HepG2 (cell line): ENCODE measurements at regions not wholly inside any gene's neighbourhood (a gene's known extent, or its start where the extent isn't known, plus 50 kb on each side); places are given as distances from the start of the nearest gene placed in this dataset.

Experiments
- ATAC-seq: fragments of 200-7000 bp; cut with Tn5 transposase; 3 replicates; pipeline ENCODE4 v1.9.1; 2020; ENCODE audit warnings: mild to moderate bottlenecking, moderate library complexity
- BruUV-seq: library from RNA; stranded (reverse); fragments of 400-500 nt; replicated peaks from 2 replicates; lab custom pipeline; 2021; lab: Mats Ljungman, UMichigan
- CTCF ChIA-PET: fragments of 300-600 bp; formaldehyde crosslinking; extraction: SDS; loops from one replicate; lab custom pipeline; 2021; ENCODE audit warnings: low total read pairs, inconsistent platforms, low intra/inter-chr PET ratio; lab: Yijun Ruan, JAX
- POLR2A ChIA-PET: fragments of 350-600 bp; sonication (Branson Sonifier 250); formaldehyde crosslinking; loops from one replicate; lab custom pipeline; 2020; ENCODE audit warnings: antibody characterized with exemption, inconsistent platforms; lab: Yijun Ruan, JAX
- DNase-seq: peaks from one replicate; pipeline ENCODE4 v3.0.0-alpha.2; 2015; ENCODE audit warnings: low spot score
- FAIRE-seq: peaks from 3 replicates; lab custom pipeline; 2011; peaks lifted over from hg19 to GRCh38; lab: Jason Lieb, UNC
- H2AFZ ChIP-seq: one replicate; pipeline ENCODE4 v1.6.1; 2011; ENCODE audit warnings: low read length, inconsistent platforms
- H3K27ac ChIP-seq: fragments of 300-600 bp; 3 replicates; pipeline ENCODE4 v1.8.0; 2011; ENCODE audit warnings: mixed run types, mild to moderate bottlenecking, mixed read lengths, low read length, inconsistent platforms; ENCODE audit not compliant: insufficient read depth; ENCODE audit errors: extremely low read length
- H3K27me3 ChIP-seq, 2 experiments: fragments of 200-600 bp in 1 of 2; 2 replicates in 1 of 2; 3 replicates in 1 of 2; pipeline versions ENCODE4 v1.6.0 to v1.8.0; 2011; ENCODE audit warnings: low read length in 2 of 2, mild to moderate bottlenecking in 2 of 2, moderate library complexity in 2 of 2, inconsistent platforms in 1 of 2; ENCODE audit not compliant: insufficient read depth in 2 of 2, control insufficient read depth in 1 of 2
- H3K36me3 ChIP-seq, 2 experiments: fragments of 200-600 bp in 1 of 2; replicated peaks in 1 of 2; 2 replicates in 1 of 2; 3 replicates in 1 of 2; pipeline versions ENCODE4 v1.5.1 to v1.8.0; 2011; ENCODE audit warnings: low read length in 2 of 2, inconsistent platforms in 1 of 2; ENCODE audit not compliant: insufficient read depth in 2 of 2, control insufficient read depth in 1 of 2
- H3K4me1 ChIP-seq: 2 replicates; pipeline ENCODE4 v1.5.1; 2012; ENCODE audit warnings: low read length, inconsistent platforms; ENCODE audit not compliant: insufficient read depth
- H3K4me2 ChIP-seq: 2 replicates; pipeline ENCODE4 v1.6.0; 2011; ENCODE audit warnings: low read depth, low read length, inconsistent platforms
- H3K4me3 ChIP-seq, 3 experiments: fragments of 200-600 bp in 1 of 3; sonication (generic), shearing (Covaris generic) in 1 of 3; replicated peaks in 1 of 3; 2 replicates each; pipeline ENCODE4 v1.5.1; 2011 to 2016; ENCODE audit warnings: low read length in 3 of 3, inconsistent platforms in 2 of 3, low read depth in 2 of 3, mild to moderate bottlenecking in 2 of 3, control low read depth in 1 of 3, mixed read lengths in 1 of 3; ENCODE audit not compliant: insufficient read depth in 1 of 3
- H3K79me2 ChIP-seq: one replicate; pipeline ENCODE4 v1.6.1; 2011; ENCODE audit warnings: low read length, inconsistent platforms; ENCODE audit not compliant: insufficient read depth
- H3K9ac ChIP-seq: 2 replicates; pipeline ENCODE4 v1.6.0; 2011; ENCODE audit warnings: mild to moderate bottlenecking, low read depth, low read length, inconsistent platforms; ENCODE audit not compliant: insufficient read depth
- H3K9me3 ChIP-seq: 2 replicates; pipeline ENCODE4 v1.5.1; 2012; ENCODE audit warnings: mild to moderate bottlenecking, low read length
- H4K20me1 ChIP-seq: 2 replicates; pipeline ENCODE4 v1.6.0; 2011; ENCODE audit warnings: inconsistent platforms, mild to moderate bottlenecking, low read length, moderate library complexity; ENCODE audit not compliant: insufficient read depth
- FLYWCH1 ChIP-seq: sonication (generic); formaldehyde crosslinking; IDR thresholded peaks from 2 replicates; pipeline ENCODE4 v1.8.1; 2023; ENCODE audit warnings: mild to moderate bottlenecking, missing genetic modification reagents
- HDAC2 ChIP-seq: sonication (generic); formaldehyde crosslinking; IDR thresholded peaks from 2 replicates; pipeline ENCODE4 v1.4.0; 2020; ENCODE audit warnings: missing genetic modification reagents
- KLF9 ChIP-seq: IDR thresholded peaks from 2 replicates; pipeline ENCODE4 v1.6.1; 2016; ENCODE audit warnings: low read depth
- MYNN ChIP-seq: sonication (generic); formaldehyde crosslinking; IDR thresholded peaks from 2 replicates; pipeline ENCODE4 v1.4.0; 2020; ENCODE audit warnings: mild to moderate bottlenecking, low read depth, missing genetic modification reagents
- RCOR2 ChIP-seq: IDR thresholded peaks from 2 replicates; pipeline ENCODE4 v1.6.1; 2016; ENCODE audit warnings: missing biosample characterization, missing genetic modification reagents
- SMAD9 ChIP-seq: sonication (generic); formaldehyde crosslinking; IDR thresholded peaks from 2 replicates; pipeline ENCODE4 v1.5.1; 2020; ENCODE audit warnings: mild to moderate bottlenecking, missing genetic modification reagents
- TAF1 ChIP-seq: sonication (generic); formaldehyde crosslinking; IDR thresholded peaks from 2 replicates; pipeline ENCODE4 v1.4.0; 2020; ENCODE audit warnings: missing genetic modification reagents
- ZEB1 ChIP-seq: IDR thresholded peaks from 2 replicates; pipeline ENCODE4 v1.6.1; 2012; ENCODE audit warnings: mild to moderate bottlenecking, low read depth, inconsistent platforms; ENCODE audit not compliant: insufficient replicate concordance
- ZNF230 ChIP-seq: sonication (generic); formaldehyde crosslinking; IDR thresholded peaks from 2 replicates; pipeline ENCODE4 v1.4.0; 2020; ENCODE audit warnings: mild to moderate bottlenecking, missing genetic modification reagents
- ZNF260 ChIP-seq: sonication (generic); formaldehyde crosslinking; IDR thresholded peaks from 2 replicates; pipeline ENCODE4 v1.4.0; 2020; ENCODE audit warnings: missing genetic modification reagents, low read depth, mild to moderate bottlenecking, borderline replicate concordance
- ZNF331 ChIP-seq: sonication (generic); formaldehyde crosslinking; IDR thresholded peaks from 2 replicates; pipeline ENCODE4 v1.4.0; 2020; ENCODE audit warnings: missing genetic modification reagents
- whole genome bisulfite sequencing: methylation state at CpG from one replicate; pipeline ENCODE4 v1.1.6; 2017; ENCODE audit warnings: low lambda C conversion rate; 5-methylcytosine and 5-hydroxymethylcytosine counted together
- in situ Hi-C: cut with HindIII; loops from 2 replicates; pipeline ENCODE4 v1.10.0; 2017; ENCODE audit warnings: low pct_unique_long_range_greater_than_20kb; ENCODE audit not compliant: extremely low pct_ligation_motif_present
- intact Hi-C: fragments of 100-400 bp; cut with micrococcal nuclease; formaldehyde crosslinking; loops from one replicate; pipeline ENCODE4 v1.10.0; 2022; ENCODE audit not compliant: unreplicated experiment
- TF ChIP-seq, protein P1 (sequence below): sonication (generic); formaldehyde crosslinking; IDR thresholded peaks from 2 replicates; pipeline ENCODE4 v1.4.0; 2020; ENCODE audit warnings: missing genetic modification reagents, borderline replicate concordance
- TF ChIP-seq, protein P2 (sequence below): sonication (generic); formaldehyde crosslinking; IDR thresholded peaks from 2 replicates; pipeline ENCODE4 v1.5.0; 2020; ENCODE audit warnings: missing genetic modification reagents, mild to moderate bottlenecking, borderline replicate concordance
- TF ChIP-seq, protein P3 (sequence below): sonication (generic); formaldehyde crosslinking; IDR thresholded peaks from 2 replicates; pipeline ENCODE4 v1.5.0; 2020; ENCODE audit warnings: mild to moderate bottlenecking, missing genetic modification reagents, moderate library complexity
- TF ChIP-seq, protein P4 (sequence below): sonication (generic); formaldehyde crosslinking; IDR thresholded peaks from 2 replicates; pipeline ENCODE4 v1.4.0; 2020; ENCODE audit warnings: missing genetic modification reagents
- TF ChIP-seq, protein P5 (sequence below): sonication (generic); formaldehyde crosslinking; IDR thresholded peaks from 2 replicates; pipeline ENCODE4 v1.8.0; 2022; ENCODE audit warnings: mild to moderate bottlenecking, missing genetic modification reagents; ENCODE audit not compliant: insufficient replicate concordance

DNA sequence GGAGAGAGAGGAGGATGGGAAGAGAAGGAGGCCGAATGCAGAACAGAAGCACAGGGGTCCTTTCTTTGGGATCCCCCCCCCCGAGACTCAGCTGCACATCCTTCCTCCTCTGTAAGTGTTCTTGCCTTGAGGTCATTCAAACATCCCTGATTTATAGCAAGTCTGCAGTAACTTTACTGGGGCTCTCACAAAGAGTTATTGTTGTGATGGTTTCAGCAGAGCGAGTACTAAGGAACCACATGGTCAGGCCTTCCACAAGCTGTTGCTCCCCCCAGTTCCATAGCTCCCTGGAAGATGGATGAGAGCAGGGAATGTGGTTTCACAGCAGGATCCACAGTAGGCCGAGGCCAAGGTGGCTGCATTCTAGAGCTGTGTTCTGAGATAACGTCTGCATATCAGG is 351.4 kb upstream of the CDH4 start (continued):
- TF ChIP-seq TAF1 (CRISPR knock-in tag) (no peak), MYNN (no peak), HDAC2 (CRISPR knock-in tag) (no peak), KLF9 (no peak), ZEB1 (no peak), RCOR2 (no peak)
- TF ChIP-seq, protein P1, sequence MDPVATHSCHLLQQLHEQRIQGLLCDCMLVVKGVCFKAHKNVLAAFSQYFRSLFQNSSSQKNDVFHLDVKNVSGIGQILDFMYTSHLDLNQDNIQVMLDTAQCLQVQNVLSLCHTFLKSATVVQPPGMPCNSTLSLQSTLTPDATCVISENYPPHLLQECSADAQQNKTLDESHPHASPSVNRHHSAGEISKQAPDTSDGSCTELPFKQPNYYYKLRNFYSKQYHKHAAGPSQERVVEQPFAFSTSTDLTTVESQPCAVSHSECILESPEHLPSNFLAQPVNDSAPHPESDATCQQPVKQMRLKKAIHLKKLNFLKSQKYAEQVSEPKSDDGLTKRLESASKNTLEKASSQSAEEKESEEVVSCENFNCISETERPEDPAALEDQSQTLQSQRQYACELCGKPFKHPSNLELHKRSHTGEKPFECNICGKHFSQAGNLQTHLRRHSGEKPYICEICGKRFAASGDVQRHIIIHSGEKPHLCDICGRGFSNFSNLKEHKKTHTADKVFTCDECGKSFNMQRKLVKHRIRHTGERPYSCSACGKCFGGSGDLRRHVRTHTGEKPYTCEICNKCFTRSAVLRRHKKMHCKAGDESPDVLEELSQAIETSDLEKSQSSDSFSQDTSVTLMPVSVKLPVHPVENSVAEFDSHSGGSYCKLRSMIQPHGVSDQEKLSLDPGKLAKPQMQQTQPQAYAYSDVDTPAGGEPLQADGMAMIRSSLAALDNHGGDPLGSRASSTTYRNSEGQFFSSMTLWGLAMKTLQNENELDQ (CRISPR knock-in tag) = no peak
- TF ChIP-seq, protein P2, sequence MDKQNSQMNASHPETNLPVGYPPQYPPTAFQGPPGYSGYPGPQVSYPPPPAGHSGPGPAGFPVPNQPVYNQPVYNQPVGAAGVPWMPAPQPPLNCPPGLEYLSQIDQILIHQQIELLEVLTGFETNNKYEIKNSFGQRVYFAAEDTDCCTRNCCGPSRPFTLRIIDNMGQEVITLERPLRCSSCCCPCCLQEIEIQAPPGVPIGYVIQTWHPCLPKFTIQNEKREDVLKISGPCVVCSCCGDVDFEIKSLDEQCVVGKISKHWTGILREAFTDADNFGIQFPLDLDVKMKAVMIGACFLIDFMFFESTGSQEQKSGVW = no peak

DNA sequence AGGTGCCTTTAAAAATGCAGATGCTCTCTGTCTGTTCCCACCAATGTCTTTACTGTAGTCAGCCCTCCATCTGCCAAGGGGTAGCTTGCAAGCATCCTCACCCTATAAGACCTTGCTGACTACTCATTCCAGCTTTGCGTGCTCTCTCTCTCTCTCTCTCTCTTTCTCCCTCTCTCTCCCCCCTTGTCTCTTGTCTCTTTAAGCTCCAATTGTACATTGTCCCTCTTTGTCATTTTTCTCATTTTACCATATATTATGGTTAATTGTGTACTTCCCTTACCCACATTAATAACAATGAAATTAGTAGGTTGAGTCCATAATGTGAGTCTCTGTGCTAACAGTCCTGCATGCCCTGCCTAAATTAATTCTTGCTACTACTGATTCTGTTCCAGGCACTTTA is 350.2 kb upstream of the CDH4 start:
- Histone ChIP-seq H3K79me2 (no peaks in the 10 kb centered on the region), H4K20me1 (no peaks in the 10 kb centered on the region), H3K27ac (no peak overlapping the region), H3K4me2 (no peak overlapping the region), H3K9ac (no peak overlapping the region), H3K9me3 (peaks cover 98% of the 10 kb centered on the region), H2AFZ (no peak overlapping the region), H3K4me3 (no peak overlapping the region), H3K36me3 (no peaks in the 10 kb centered on the region), H3K4me1 (no peaks in the 10 kb centered on the region), H3K27me3 (no peaks in the 10 kb centered on the region)
- DNase-seq (no peak), FAIRE-seq (no peak), ATAC-seq (no peak)
- WGBS = 24% methylated on average over 1 of the region's 1 CpG
- ChIA-PET CTCF (no interaction called here), POLR2A (no interaction called here)
- no TSS peak for BruUV-seq
- intact Hi-C loops (no loop called here), in situ Hi-C loops (no loop called here)
- TF ChIP-seq, protein P3, sequence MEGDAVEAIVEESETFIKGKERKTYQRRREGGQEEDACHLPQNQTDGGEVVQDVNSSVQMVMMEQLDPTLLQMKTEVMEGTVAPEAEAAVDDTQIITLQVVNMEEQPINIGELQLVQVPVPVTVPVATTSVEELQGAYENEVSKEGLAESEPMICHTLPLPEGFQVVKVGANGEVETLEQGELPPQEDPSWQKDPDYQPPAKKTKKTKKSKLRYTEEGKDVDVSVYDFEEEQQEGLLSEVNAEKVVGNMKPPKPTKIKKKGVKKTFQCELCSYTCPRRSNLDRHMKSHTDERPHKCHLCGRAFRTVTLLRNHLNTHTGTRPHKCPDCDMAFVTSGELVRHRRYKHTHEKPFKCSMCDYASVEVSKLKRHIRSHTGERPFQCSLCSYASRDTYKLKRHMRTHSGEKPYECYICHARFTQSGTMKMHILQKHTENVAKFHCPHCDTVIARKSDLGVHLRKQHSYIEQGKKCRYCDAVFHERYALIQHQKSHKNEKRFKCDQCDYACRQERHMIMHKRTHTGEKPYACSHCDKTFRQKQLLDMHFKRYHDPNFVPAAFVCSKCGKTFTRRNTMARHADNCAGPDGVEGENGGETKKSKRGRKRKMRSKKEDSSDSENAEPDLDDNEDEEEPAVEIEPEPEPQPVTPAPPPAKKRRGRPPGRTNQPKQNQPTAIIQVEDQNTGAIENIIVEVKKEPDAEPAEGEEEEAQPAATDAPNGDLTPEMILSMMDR (CRISPR knock-in tag) = no peak
- no peak for TF ChIP-seq ZNF331 (CRISPR knock-in tag)
- no peak for TF ChIP-seq ZNF230
- TF ChIP-seq, protein P4, sequence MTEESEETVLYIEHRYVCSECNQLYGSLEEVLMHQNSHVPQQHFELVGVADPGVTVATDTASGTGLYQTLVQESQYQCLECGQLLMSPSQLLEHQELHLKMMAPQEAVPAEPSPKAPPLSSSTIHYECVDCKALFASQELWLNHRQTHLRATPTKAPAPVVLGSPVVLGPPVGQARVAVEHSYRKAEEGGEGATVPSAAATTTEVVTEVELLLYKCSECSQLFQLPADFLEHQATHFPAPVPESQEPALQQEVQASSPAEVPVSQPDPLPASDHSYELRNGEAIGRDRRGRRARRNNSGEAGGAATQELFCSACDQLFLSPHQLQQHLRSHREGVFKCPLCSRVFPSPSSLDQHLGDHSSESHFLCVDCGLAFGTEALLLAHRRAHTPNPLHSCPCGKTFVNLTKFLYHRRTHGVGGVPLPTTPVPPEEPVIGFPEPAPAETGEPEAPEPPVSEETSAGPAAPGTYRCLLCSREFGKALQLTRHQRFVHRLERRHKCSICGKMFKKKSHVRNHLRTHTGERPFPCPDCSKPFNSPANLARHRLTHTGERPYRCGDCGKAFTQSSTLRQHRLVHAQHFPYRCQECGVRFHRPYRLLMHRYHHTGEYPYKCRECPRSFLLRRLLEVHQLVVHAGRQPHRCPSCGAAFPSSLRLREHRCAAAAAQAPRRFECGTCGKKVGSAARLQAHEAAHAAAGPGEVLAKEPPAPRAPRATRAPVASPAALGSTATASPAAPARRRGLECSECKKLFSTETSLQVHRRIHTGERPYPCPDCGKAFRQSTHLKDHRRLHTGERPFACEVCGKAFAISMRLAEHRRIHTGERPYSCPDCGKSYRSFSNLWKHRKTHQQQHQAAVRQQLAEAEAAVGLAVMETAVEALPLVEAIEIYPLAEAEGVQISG = no peak
- no peak for TF ChIP-seq FLYWCH1 (CRISPR knock-in tag)
- no peak for TF ChIP-seq ZNF260
- TF ChIP-seq, protein P5, sequence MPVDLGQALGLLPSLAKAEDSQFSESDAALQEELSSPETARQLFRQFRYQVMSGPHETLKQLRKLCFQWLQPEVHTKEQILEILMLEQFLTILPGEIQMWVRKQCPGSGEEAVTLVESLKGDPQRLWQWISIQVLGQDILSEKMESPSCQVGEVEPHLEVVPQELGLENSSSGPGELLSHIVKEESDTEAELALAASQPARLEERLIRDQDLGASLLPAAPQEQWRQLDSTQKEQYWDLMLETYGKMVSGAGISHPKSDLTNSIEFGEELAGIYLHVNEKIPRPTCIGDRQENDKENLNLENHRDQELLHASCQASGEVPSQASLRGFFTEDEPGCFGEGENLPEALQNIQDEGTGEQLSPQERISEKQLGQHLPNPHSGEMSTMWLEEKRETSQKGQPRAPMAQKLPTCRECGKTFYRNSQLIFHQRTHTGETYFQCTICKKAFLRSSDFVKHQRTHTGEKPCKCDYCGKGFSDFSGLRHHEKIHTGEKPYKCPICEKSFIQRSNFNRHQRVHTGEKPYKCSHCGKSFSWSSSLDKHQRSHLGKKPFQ (CRISPR knock-in tag) = no peak
- no peak for TF ChIP-seq SMAD9 (CRISPR knock-in tag)
